AML-193 (cell line): ENCODE measurements at regions not wholly inside any gene's neighbourhood (a gene's known extent, or its start where the extent isn't known, plus 50 kb on each side); places are given as distances from the start of the nearest gene placed in this dataset.

Experiments
- DNase-seq, 2 experiments: peaks; one replicate each; lab custom pipeline; 2025; lab: John Stamatoyannopoulos, UW

GRCh38 chr2:17303521-17303920, 214.7 kb downstream of the RAD51AP2 start:
- no peak for DNase-seq

DNA sequence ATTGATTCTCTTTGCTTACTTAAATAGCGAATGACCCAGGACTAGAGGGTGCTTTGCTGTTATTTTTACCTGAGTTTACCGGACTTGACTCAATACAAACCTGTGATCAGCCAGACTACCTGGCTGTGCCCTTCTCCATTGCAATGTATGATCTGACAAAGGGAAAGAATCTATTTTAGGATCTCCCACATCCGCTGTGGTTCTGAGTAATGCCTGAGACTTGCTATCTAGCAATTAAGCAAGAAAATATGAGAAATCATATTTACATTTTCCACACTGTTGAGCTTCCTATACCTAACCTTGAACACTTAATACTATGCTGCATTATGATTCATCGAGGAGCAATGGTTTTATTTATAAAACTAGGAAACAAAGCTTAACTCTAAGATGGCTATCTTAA, 215.2 kb downstream of the RAD51AP2 start:
- no peak for DNase-seq

- DNase-seq: no peak
Measured at GRCh38 chr2:17302281-17302680, 216.0 kb downstream of the RAD51AP2 start.

DNA sequence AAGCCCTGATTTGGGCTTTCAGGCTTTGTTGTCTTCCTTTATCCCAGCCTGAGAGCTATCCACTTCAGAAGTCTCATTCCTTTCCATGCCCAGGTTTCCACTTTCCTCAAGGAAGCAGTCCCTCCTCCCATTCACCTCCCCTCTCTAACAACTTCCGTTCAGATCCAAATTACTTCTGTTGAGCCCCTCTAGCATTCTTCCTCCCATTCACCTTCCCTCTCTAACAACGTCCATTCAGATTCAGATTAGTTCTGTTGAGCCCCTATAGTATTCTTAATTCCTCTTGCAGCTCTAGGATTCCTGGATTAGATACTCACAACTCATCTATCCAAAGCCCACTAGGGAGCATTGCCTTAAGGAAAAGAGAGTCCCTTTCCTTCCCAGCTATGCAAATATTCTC, 216.8 kb downstream of the RAD51AP2 start:
- DNase-seq: no peak

GRCh38 chr2:17299891-17300540, 218.2 kb downstream of the RAD51AP2 start:
- DNase-seq: no peak

DNA sequence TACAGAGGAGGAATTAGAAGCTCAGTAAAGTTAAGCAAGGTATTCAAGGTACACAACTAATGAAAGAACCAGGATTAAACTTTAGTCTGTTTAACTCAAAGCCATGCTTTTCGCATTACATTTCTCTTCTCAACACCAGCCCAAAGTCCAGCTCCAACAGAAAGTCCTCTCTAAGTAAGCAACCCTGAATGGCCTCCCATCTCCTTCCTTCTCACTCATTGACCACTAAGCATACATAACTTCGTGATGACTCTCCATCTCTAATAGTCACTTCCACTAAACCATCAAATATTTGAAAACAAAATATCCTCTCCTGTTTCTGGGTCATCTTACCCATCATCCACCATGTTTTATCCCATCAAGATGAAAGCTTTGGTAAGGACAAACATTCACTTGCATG, 219.8 kb downstream of the RAD51AP2 start:
- DNase-seq: no peak

GRCh38 chr2:17296686-17297085, 221.6 kb downstream of the RAD51AP2 start:
- DNase-seq: no peak

DNA sequence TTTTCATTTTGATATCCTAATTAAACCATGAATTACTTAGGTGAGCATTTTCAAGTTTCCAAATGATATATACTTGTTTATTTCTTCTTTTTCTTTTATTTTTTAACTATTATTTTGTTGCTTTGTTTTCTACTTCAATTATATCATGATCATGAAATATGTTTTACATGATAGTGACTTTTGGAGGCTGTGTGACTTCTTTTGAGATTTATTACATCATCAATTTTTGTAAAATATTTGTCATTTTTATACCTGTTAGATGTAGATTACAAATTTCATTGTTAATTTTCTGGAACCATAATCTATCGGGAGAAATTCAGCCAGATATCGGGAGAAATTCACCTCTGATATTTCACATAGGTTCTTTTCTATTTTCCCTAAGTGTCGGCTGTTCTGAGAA, 228.6 kb downstream of the RAD51AP2 start:
- DNase-seq: no peak

- DNase-seq: no peak
Measured at GRCh38 chr2:17287183-17287582, 231.1 kb downstream of the RAD51AP2 start.

DNA sequence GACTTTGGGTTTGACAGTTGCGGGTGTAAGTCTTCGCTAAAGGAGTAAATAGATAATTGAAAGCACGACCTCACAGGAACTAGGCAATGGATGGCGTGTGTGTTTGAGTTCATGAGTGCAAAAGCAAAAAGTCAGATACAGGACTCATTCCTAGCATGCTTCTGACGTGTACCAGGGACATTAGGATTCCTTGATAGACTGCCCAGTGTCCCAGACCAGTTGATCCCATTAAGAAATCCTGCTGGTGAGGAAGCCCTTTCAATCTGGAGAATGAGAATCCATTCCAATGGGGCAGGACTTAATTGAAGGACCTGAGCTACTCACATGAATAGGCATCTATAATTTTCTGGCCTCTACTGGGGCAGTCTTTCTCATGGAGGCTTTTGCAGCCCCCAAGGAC, 235.4 kb downstream of the RAD51AP2 start:
- DNase-seq: no peak

GRCh38 chr2:17282245-17282644, 236.0 kb downstream of the RAD51AP2 start:
- DNase-seq: no peak

DNA sequence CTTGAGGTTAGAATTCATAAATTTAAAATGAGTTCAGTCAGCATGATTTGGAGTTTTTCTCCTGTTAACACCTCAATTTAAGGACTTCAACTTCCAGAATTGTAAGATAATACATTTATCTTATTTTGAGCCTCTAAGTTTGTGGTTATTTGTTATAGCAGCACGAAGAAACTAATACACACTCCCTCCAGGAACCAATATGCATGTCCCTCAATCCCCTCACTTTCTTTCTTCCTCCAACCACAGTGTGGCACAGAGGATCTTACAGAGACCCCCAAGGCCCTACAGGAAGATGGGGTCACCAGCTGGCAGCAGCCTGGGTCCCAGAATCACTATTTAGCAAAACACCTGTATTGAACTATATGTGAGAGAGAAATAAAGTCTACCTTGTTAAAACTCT, 242.0 kb downstream of the RAD51AP2 start:
- no peak for DNase-seq

DNA sequence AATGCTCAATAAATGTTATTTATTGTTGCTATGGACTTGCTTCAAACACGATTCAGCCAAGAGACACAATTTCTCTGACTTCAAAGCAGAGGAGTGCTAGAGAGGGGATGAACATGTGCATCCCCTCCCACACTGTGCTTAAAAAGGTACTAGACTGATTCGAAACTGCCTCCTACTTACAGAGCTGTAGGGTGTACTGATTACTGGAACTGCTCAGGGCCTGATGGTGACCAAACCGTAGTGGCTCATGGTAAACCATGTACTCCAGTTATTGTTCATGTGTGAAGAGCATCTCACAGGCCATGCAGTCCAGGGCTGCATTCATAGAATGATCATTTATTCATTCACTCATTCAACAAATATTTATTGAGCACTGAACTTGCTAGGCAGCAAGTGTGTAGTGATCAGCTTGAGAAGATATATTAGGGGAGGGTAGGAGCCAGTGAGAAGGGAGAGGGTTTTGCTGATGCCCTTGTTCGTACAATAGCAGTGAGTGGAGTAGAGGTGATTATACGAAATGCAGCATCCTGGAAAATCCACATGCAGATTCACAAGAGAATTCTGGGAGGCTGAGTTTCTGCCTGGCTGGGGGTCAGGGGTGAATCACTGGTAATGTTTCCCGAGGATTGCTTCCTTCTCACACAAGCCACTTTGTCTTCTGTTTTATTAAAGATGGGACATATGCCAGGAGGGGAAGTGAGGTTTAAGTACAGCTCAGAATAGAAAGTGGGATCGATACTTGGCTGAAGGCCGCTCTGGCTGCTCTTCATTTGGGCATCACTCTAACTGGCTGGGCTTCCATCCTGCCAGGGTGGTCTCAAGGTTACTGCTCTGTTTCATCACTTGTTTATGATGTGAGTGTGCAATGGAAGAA, 245.4 kb downstream of the RAD51AP2 start:
- no peak for DNase-seq

DNA sequence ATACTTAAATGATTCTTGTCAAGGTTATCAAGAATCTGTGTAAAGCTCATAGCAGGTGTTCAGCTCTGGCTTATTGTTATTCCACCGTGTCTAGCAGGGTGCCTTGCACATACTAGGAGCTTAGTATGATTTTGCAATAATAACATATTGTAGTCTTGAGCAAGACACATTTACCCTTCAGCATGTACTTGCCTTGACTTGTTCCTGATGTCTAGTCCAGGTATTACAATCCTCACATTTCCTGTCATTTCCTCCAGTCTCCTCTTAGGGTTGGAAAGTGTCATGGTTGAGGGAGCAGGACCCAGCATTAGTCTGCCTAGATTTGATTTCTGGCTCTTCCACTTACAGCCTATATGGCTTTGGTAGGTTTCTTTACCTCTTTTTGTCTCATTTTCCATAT, 246.1 kb downstream of the RAD51AP2 start:
- no peak for DNase-seq

- no peak for DNase-seq
Measured at GRCh38 chr2:17271416-17271815, 246.8 kb downstream of the RAD51AP2 start.

- DNase-seq: no peak
Measured at GRCh38 chr2:17270894-17271293, 247.3 kb downstream of the RAD51AP2 start.

DNA sequence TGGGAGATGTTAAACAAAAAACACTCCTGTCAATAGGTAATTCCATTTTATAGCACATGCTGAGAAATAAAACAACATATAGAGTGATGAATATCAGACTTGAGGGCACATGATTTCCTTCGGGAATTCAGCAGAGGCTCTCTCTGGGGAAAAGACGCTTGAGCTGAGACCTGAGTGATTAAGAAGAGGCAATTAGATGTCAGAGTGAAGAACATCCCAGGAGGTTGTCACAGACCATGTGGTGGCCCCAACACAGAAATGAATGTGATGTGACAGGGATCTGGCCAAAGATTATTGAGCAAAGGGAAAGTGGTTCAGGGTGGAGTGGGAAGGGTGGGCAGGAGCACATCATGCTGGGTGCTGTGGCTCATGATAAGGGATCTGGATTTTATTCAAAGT, 254.7 kb downstream of the RAD51AP2 start:
- no peak for DNase-seq

GRCh38 chr2:17262854-17263569, 255.2 kb downstream of the RAD51AP2 start:
- DNase-seq: no peak

- no peak for DNase-seq
Measured at GRCh38 chr2:17259613-17260012, 258.6 kb downstream of the RAD51AP2 start.

DNA sequence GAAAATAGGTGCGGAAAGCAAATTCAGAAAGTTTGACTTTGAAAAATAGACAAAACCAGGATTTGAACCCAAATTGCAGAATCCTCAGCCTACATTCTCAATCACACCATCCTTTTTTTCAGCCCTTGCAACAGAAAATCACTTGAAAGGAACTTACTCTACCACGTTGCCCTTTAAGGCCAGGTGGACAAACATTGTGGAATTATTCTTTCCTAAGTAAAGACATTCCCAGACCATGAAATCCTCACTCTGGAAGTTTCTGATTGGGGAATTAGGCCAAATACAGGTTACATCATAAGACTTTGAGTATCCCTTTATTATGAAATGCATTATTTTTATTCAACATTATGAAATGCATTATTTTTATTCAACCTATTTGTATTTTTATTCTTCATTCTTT, 259.4 kb downstream of the RAD51AP2 start:
- no peak for DNase-seq

DNA sequence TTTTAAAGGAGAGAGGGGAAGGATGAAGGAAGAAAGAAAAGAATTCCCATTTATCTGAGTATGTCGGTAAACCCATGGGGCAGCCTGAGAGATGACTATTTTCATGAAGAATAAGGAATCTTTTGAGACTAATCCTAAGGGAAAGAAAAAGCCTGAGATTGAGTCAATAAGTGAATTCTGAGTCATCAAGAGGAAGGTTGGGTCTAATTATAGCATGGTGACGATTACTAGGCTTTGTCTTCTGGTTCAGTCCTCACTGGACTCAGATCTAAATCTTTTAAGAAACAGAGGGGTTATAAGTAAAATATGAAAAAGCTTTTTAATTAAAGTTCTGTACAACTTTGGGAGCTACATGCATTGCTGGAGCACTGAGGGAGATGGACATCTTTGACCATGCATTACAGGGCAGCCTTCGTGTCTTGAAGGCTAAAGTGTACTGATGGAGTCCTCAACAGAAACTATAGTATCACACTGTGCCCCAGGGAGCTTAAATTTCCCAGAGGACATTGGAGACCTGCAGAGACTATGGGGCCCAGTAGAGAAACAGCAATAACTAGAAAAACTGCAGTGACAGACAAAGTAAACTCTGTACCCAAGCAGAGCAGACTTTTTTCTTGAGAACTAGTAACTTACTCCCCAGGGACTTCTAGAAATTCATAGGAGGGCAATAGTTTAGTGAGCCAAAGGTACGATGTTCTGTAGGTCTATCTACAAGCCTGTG, 260.9 kb downstream of the RAD51AP2 start:
- no peak for DNase-seq

DNA sequence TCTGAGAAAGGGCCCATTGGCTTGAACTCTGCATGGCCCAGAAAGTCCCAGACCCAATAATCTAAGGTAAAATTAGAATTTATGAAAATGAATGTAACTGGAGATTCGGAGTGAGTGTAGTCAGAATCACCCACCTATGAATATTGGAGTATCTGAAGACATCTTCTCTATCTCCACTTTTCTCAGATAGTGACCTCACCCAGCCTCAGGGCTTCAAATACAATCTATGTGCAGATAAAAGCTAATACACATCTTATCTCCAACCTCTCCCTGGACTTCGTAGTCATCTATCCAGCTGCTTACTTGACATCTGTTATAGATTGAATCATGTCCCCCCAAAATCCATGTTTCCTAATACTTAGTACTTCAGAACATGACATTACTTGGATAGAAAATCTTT, 263.2 kb downstream of the RAD51AP2 start:
- no peak for DNase-seq
